ENCODE measurements at regions not wholly inside any gene's neighbourhood (a gene's known extent, or its start where the extent isn't known, plus 50 kb on each side); places are given as distances from the start of the nearest gene placed in this dataset.

GRCh38 chr18:50461251-50461650 lies 86.4 kb downstream of the SKA1 start:
- no peak overlapping the region for H3K4me3 ChIP-seq (replicated peaks in 1 of 2; ENCODE audit: low read depth in 1 of 2, low read length in 2 of 2)
- ChIA-PET POLR2A (no interaction called here), CTCF (interaction anchor here (1.5 kb wide), 1 partner anchor 32 kb away, joined by 3 read pairs; no protein-coding TSS in a partner anchor), RAD21 (ENCODE audit: low non-redundant PET in 1 of 2, low total read pairs in 2 of 2, uncharacterized antibody in 2 of 2, unreplicated experiment in 2 of 2) (no interaction called here)
- H3K27ac ChIP-seq (ENCODE audit: low read depth, low read length) = no peak overlapping the region
- BruUV-seq (replicated peaks) = no TSS peak
- H3K4me1 ChIP-seq (ENCODE audit: control insufficient read depth in 1 of 2, insufficient read depth in 2 of 2, low read length in 2 of 2) = no peaks in the 10 kb centered on the region
- no peaks in the 10 kb centered on the region for H3K27me3 ChIP-seq (ENCODE audit: insufficient read depth, low read length)
- intact Hi-C loops (cut with micrococcal nuclease) = no loop called here
- no peak overlapping the region for H2AFZ ChIP-seq (ENCODE audit: low read depth, low read length, poor library complexity, severe bottlenecking)
- DNase-seq (ENCODE audit: low read depth, low spot score) (no peak), ATAC-seq (no peak)
- no peak overlapping the region for H3K4me2 ChIP-seq (ENCODE audit: low read length)
- TF ChIP-seq, protein P1, sequence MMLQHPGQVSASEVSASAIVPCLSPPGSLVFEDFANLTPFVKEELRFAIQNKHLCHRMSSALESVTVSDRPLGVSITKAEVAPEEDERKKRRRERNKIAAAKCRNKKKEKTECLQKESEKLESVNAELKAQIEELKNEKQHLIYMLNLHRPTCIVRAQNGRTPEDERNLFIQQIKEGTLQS (IDR thresholded peaks at IDR 0.05) = no peak
- no peaks in the 10 kb centered on the region for H3K79me2 ChIP-seq (ENCODE audit: insufficient read depth, low read length)
- H3K9ac ChIP-seq (ENCODE audit: low read length) = no peak overlapping the region
- H4K20me1 ChIP-seq (ENCODE audit: insufficient read depth) = no peaks in the 10 kb centered on the region
- no peaks in the 10 kb centered on the region for H3K9me3 ChIP-seq (ENCODE audit: control insufficient read depth in 1 of 2, insufficient read depth in 1 of 2, low read depth in 1 of 2, low read length in 2 of 2)
- no peaks in the 10 kb centered on the region for H3K9me2 ChIP-seq (ENCODE audit: insufficient read depth)
- H3K36me3 ChIP-seq (ENCODE audit: control insufficient read depth in 1 of 2, insufficient read depth in 2 of 2, low read length in 2 of 2) = no peaks in the 10 kb centered on the region

DNA sequence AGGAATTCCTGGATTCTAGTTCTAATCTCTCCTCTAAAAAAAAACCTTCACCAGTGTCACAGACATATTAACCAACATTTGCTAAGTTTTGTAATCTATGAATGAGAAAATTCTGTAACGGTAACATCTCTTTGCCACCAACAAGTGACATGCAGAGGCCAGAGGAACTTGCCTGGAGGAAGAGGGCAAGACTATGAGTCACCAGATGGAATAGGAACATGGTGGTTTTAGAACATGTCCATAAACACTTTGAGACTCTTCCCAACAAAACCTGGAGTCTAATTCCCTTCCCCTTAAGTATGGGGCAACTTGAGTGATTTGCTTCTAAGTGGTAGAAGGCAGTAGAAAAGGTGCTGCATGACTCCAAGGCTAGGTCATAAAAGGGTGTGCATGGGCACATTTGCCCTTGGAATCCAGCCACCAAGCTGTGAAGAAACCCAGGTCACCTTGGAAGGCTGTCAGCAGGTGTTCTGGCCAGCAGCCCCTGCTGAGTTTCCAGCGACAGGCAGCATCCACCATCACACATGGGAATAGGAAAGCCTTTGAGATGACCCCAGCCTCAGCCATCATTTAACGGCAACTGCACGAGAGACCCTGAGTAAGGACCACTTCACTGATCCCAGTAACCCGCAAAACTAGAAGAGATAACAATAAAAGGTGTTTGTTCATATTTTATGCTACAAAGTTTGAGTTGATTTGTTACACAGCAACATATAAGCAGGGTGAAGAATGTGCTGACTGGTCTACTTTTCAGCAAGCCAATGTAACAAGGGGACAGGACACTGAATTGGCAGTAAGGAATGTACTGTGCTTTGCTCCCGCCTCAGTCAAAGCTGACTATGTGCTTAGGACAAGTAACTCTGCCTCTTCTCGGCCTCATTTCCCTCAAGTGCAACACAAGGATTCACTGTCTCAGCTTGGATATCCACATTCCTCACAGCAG lies 90.6 kb downstream of the SKA1 start:
- TF ChIP-seq ZNF274 (IDR thresholded peaks at IDR 0.05; ENCODE audit: low read depth, low read length) = no peak
- TF ChIP-seq POLR2A (IDR thresholded peaks at IDR 0.05; ENCODE audit: borderline replicate concordance, extremely low read depth, insufficient read depth, insufficient read length) = no peak
- TF ChIP-seq CBX3 (IDR thresholded peaks at IDR 0.05; ENCODE audit: low read depth) = no peak
- TF ChIP-seq, protein P2, sequence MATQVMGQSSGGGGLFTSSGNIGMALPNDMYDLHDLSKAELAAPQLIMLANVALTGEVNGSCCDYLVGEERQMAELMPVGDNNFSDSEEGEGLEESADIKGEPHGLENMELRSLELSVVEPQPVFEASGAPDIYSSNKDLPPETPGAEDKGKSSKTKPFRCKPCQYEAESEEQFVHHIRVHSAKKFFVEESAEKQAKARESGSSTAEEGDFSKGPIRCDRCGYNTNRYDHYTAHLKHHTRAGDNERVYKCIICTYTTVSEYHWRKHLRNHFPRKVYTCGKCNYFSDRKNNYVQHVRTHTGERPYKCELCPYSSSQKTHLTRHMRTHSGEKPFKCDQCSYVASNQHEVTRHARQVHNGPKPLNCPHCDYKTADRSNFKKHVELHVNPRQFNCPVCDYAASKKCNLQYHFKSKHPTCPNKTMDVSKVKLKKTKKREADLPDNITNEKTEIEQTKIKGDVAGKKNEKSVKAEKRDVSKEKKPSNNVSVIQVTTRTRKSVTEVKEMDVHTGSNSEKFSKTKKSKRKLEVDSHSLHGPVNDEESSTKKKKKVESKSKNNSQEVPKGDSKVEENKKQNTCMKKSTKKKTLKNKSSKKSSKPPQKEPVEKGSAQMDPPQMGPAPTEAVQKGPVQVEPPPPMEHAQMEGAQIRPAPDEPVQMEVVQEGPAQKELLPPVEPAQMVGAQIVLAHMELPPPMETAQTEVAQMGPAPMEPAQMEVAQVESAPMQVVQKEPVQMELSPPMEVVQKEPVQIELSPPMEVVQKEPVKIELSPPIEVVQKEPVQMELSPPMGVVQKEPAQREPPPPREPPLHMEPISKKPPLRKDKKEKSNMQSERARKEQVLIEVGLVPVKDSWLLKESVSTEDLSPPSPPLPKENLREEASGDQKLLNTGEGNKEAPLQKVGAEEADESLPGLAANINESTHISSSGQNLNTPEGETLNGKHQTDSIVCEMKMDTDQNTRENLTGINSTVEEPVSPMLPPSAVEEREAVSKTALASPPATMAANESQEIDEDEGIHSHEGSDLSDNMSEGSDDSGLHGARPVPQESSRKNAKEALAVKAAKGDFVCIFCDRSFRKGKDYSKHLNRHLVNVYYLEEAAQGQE (IDR thresholded peaks at IDR 0.05; ENCODE audit: low read depth) = no peak
- TF ChIP-seq SIN3A (IDR thresholded peaks at IDR 0.05; ENCODE audit: low read depth) = no peak
- TF ChIP-seq ELF1 (IDR thresholded peaks at IDR 0.05; ENCODE audit: borderline replicate concordance, low read depth) = no peak
- TF ChIP-seq EZH2 (IDR thresholded peaks at IDR 0.05) = no peak
- TF ChIP-seq MAX (IDR thresholded peaks at IDR 0.05) = no peak
- TF ChIP-seq YY1 (IDR thresholded peaks at IDR 0.05; ENCODE audit: extremely low read depth, insufficient replicate concordance, low read depth, low read length) = no peak
- TF ChIP-seq CEBPB (IDR thresholded peaks at IDR 0.05; ENCODE audit: low read depth) = no peak
- BruUV-seq (replicated peaks) = no TSS peak
- POLR2A ChIA-PET = no interaction called here

More for the DNA sequence above, 90.6 kb downstream of the SKA1 start:
- H3K27me3 ChIP-seq (ENCODE audit: insufficient read depth, low read length) = no peaks in the 10 kb centered on the region
- H3K9ac ChIP-seq (ENCODE audit: low read length) = no peak overlapping the region
- H3K4me3 ChIP-seq (replicated peaks in 1 of 2; ENCODE audit: low read depth in 1 of 2, low read length in 2 of 2) = no peak overlapping the region
- ChIA-PET RAD21 (ENCODE audit: low non-redundant PET in 1 of 2, low total read pairs in 2 of 2, uncharacterized antibody in 2 of 2, unreplicated experiment in 2 of 2) (no interaction called here), CTCF (no interaction called here)
- no peak for DNase-seq (ENCODE audit: low read depth, low spot score)
- no peak overlapping the region for H2AFZ ChIP-seq (ENCODE audit: low read depth, low read length, poor library complexity, severe bottlenecking)
- no peak overlapping the region for H3K4me2 ChIP-seq (ENCODE audit: low read length)
- H3K4me1 ChIP-seq (ENCODE audit: control insufficient read depth in 1 of 2, insufficient read depth in 2 of 2, low read length in 2 of 2) = no peaks in the 10 kb centered on the region
- no peaks in the 10 kb centered on the region for H3K36me3 ChIP-seq (ENCODE audit: control insufficient read depth in 1 of 2, insufficient read depth in 2 of 2, low read length in 2 of 2)
- H3K9me2 ChIP-seq (ENCODE audit: insufficient read depth) = no peaks in the 10 kb centered on the region
- H3K27ac ChIP-seq (ENCODE audit: low read depth, low read length) = no peak overlapping the region
- H4K20me1 ChIP-seq (ENCODE audit: insufficient read depth) = no peaks in the 10 kb centered on the region
- no peaks in the 10 kb centered on the region for H3K79me2 ChIP-seq (ENCODE audit: insufficient read depth, low read length)
- no peak for ATAC-seq
- intact Hi-C loops (cut with micrococcal nuclease) = no loop called here
- no peaks in the 10 kb centered on the region for H3K9me3 ChIP-seq (ENCODE audit: control insufficient read depth in 1 of 2, insufficient read depth in 1 of 2, low read depth in 1 of 2, low read length in 2 of 2)
